ENCODE measurements at regions not wholly inside any gene's neighbourhood (a gene's known extent, or its start where the extent isn't known, plus 50 kb on each side); places are given as distances from the start of the nearest gene placed in this dataset.

GRCh38 chr17:59502800-59503199, 62.6 kb upstream of the DHX40 start:
- ATAC-seq = no peak
- H4K20me1 ChIP-seq (ENCODE audit: insufficient read depth, low read length) = no peaks in the 10 kb centered on the region
- H3K4me3 ChIP-seq (replicated peaks in 1 of 3; ENCODE audit: insufficient read depth in 1 of 3, low read depth in 2 of 3, low read length in 3 of 3) = no peak overlapping the region
- H3K9me3 ChIP-seq (ENCODE audit: low read length) = no peaks in the 10 kb centered on the region
- H3K27ac ChIP-seq (ENCODE audit: extremely low read length, insufficient read depth, low read length) = no peak overlapping the region
- no peak for FAIRE-seq
- BruUV-seq (replicated peaks) = no TSS peak
- CTCF ChIA-PET (ENCODE audit: low intra/inter-chr PET ratio, low total read pairs) = no interaction called here
- in situ Hi-C loops (cut with HindIII; ENCODE audit: extremely low pct_ligation_motif_present, low pct_unique_long_range_greater_than_20kb) (no loop called here), intact Hi-C loops (cut with micrococcal nuclease; ENCODE audit: unreplicated experiment) (no loop called here)
- POLR2A ChIA-PET = no interaction called here
- H3K9ac ChIP-seq (ENCODE audit: insufficient read depth, low read depth, low read length) = no peak overlapping the region
- no peak overlapping the region for H2AFZ ChIP-seq (ENCODE audit: low read length)
- H3K4me2 ChIP-seq (ENCODE audit: low read depth, low read length) = no peak overlapping the region
- TF ChIP-seq ZNF136 (CRISPR knock-in tag; IDR thresholded peaks at IDR 0.05; ENCODE audit: low read depth) (no peak), CBX2 (IDR thresholded peaks at IDR 0.05; ENCODE audit: low read depth, low read length) (no peak), CBX2 (CRISPR knock-in tag; IDR thresholded peaks at IDR 0.05; ENCODE audit: low read depth) (no peak), ARNT2 (CRISPR knock-in tag; IDR thresholded peaks at IDR 0.05; ENCODE audit: low read depth) (no peak), DZIP1 (CRISPR knock-in tag; IDR thresholded peaks at IDR 0.05) (no peak), NFE2 (CRISPR knock-in tag; IDR thresholded peaks at IDR 0.05) (no peak), TFDP1 (CRISPR knock-in tag; IDR thresholded peaks at IDR 0.05; ENCODE audit: borderline replicate concordance) (no peak), RARA (CRISPR knock-in tag; IDR thresholded peaks at IDR 0.05) (no peak), POLR2AphosphoS2 (IDR thresholded peaks at IDR 0.05; ENCODE audit: low read depth, low read length) (no peak), EP300 (IDR thresholded peaks at IDR 0.05; ENCODE audit: low read depth in 2 of 2, low read length in 2 of 2) (no peak), EP300 (CRISPR knock-in tag; IDR thresholded peaks at IDR 0.05; ENCODE audit: borderline replicate concordance) (no peak), ETV6 (CRISPR knock-in tag; conservative IDR thresholded peaks at IDR 0.05) (no peak), PRDM15 (CRISPR knock-in tag; IDR thresholded peaks at IDR 0.05) (no peak), ZNF367 (CRISPR knock-in tag; IDR thresholded peaks at IDR 0.05; ENCODE audit: borderline replicate concordance) (no peak)
- no peaks in the 10 kb centered on the region for H3K27me3 ChIP-seq (ENCODE audit: control insufficient read depth in 1 of 2, insufficient read depth in 2 of 2, low read length in 2 of 2)
- H3K4me1 ChIP-seq (ENCODE audit: insufficient read depth, low read length) = peaks cover 48% of the 10 kb centered on the region
- no peaks in the 10 kb centered on the region for H3K36me3 ChIP-seq (replicated peaks in 1 of 2; ENCODE audit: control insufficient read depth in 1 of 2, insufficient read depth in 2 of 2, low read length in 2 of 2)
- no peak for DNase-seq (ENCODE audit: low spot score)
- H3K79me2 ChIP-seq (ENCODE audit: insufficient read depth, low read length) = no peaks in the 10 kb centered on the region
